HG03521 (cell line): ENCODE measurements at regions not wholly inside any gene's neighbourhood (a gene's known extent, or its start where the extent isn't known, plus 50 kb on each side); places are given as distances from the start of the nearest gene placed in this dataset.
"Not testable (repeated sequence)": the region's sequence is repeated elsewhere in the genome, so short reads cannot be mapped to it uniquely, and the experiment has no call there.

Source experiments
- ATAC-seq: cut with Tn5 transposase; IDR thresholded peaks from one replicate; pipeline ENCODE4 v1.9.1; 2021; ENCODE audit warnings: mild to moderate bottlenecking, moderate library complexity; ENCODE audit not compliant: unreplicated experiment

GRCh38 chr1:186775881-186776560 is 52.7 kb upstream of the PLA2G4A start:
- ATAC-seq, result no peak

GRCh38 chr1:186775036-186775435 is 53.7 kb upstream of the PLA2G4A start:
- no peak for ATAC-seq

DNA sequence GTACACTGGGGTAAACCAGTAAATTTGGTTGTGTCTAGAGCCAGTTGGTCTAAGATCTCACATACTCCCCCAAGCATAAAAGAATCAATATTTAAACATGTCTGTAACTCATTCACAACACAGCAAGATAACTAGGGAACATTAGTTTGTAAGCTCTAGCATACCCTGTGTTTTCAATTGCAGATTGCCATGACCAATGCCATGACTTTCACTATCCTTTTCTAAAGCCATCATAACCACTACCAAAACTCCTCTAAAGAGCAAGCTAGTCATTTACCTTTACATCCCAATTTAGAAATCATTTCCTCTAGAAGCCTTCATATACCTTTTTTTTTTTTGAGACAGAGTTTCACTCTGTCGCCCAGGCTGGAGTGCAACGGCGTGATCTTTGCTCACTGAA is 56.5 kb upstream of the PLA2G4A start:
- no peak for ATAC-seq

DNA sequence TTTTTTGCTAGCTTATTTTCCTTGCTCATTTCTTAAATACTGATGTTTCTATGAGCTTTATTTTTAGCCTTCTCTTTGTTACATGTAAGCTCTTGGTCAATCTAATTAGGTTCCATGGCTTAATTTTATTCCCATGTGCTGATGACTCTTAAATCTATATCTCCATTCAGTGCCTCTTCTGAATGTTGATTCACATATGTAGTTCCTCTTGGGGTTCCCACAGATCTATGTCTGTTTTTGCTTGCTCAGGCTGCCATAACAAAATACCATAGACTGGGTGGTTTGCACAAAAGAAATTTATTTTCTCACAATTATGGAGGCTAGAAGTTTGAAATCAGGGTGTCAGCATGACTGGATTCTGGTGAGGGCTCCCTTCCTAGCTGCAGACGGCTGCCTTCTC is 58.3 kb upstream of the PLA2G4A start:
- no peak for ATAC-seq

- peak; percentile 61 for ATAC-seq
Observed at GRCh38 chr1:186768906-186769305, 59.8 kb upstream of the PLA2G4A start.

DNA sequence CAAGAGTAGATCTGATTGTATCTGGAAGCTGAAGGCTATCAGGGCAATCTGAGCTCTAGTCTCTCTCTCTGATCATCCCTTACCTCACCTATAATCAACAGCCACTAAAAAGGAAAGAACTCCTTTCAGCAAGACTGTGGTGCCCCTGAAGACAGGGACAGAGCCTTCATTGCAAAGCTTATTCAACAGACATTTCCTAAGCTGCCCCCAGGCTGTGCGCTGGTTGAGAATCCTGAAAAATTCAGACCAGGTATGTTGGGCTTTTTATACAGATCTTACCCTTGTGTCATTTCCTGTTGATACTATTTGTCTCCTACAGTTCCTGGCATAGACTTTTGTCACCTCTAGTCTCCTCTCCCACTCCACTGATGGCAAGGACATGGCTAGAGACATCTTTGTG is 63.3 kb upstream of the PLA2G4A start:
- no peak for ATAC-seq

DNA sequence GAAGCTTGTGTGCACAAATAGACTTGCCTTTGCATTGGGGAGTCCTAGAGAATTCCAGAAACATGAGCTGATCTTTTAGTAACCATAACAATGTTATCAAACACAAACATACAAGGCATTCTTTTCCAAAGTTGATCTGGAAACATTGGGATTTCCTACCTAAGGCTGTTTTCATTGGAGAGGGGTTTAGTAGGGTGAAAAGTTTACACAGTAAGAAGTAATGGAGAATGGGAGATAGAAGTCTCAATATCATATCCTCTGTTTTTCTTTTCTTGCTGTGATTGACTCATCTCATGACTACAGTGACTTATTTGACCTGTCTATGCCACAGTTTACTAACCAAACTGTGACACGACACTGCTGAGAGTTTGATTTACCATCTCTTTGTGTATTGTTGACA is 65.6 kb upstream of the PLA2G4A start:
- peak; percentile 64 for ATAC-seq

GRCh38 chr1:186762653-186763052 is 66.1 kb upstream of the PLA2G4A start:
- ATAC-seq, result no peak

- ATAC-seq, result peak; percentile 56
Observed at GRCh38 chr1:186761358-186761757, 67.4 kb upstream of the PLA2G4A start.

GRCh38 chr1:186760446-186760845 is 68.3 kb upstream of the PLA2G4A start:
- ATAC-seq, result no peak

GRCh38 chr1:186758896-186759606 is 69.7 kb upstream of the PLA2G4A start:
- ATAC-seq, result not testable (repeated sequence)

DNA sequence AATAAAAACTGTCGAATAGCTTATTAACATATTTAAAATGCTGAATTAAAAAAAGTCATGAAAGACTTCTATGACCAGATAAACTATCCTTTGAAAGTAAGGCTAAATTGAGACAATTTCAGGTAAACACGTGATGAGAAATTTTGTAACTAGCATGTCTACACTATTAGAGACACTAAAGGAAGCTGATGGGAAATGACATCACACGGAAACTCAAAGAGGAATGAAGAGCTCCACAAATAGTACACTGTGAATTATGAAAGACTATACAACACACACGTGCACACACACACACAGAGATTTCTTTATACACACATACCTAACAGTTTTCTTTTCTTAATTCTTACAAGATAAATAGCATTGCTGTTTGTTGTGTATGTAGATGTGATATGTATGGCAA is 70.9 kb upstream of the PLA2G4A start:
- no peak for ATAC-seq

DNA sequence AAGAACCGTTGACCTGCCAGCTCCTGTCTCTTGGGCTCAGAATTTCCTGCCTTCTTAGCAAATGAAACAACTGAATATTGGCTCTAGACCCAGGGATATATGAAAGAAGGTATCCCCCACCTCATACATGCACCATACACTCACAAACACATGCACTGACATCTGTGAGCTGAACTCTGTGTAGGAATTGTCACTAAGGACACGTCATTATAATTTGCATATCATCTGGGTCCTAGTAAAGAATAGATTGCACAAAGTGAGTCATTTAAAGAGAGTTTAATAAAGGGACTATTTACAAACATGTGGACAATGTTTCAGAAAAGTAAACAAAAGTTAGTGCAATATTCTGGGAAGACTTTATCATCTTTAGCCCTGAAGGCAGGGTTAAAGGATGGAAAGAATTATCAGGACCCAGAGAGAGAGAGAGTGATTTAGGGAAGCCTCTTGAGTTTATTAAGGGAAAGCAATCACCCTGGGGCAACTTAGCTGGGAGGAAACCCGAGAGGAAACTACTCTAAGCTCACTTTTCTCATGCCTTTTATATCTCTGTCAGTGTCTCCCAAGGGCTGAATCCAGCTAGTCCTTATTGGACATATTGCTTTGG is 74.1 kb upstream of the PLA2G4A start:
- ATAC-seq, result no peak

GRCh38 chr1:186753241-186753640 is 73.0 kb upstream of the PTGS2 start:
- no peak for ATAC-seq

DNA sequence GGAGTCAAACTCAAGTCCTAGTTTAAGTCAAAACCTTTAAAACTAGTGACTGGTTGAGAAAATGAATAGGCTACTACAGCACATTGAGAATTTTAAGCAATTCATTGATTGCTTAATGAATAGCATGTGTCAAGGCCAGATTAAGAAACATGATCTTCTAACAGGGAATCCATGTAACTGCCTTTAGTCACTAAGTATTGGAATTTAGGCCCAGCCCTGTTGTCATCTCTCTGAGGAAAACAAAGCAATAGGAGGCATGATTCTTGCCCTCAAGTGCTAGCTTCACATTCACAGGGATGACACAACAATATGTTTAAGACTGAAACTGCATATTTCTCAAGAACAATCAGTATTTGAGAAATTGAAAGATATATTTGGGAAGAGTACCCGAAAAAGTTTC is 70.0 kb upstream of the PTGS2 start:
- no peak for ATAC-seq

- ATAC-seq, result no peak
Observed at GRCh38 chr1:186749820-186750219, 69.6 kb upstream of the PTGS2 start.

DNA sequence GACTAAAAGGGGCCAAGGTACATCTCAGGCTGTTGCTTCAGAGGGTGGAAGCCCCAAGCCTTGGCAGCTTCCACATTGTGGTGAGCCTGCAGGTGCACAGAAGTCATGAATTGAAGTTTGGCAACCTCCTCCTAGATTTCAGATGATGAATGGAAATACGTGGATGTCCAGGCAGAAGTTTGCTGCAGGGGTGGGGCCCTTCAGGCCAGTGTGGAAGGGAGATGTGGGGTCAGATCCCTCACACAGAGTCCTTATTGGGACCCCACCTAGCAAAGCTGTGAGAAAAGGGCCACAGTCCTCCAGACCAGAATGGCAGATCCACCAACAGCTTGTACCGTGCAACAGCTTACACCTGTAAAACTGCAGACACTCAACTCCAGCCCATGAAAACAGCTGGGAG is 67.4 kb upstream of the PTGS2 start:
- ATAC-seq, result no peak

DNA sequence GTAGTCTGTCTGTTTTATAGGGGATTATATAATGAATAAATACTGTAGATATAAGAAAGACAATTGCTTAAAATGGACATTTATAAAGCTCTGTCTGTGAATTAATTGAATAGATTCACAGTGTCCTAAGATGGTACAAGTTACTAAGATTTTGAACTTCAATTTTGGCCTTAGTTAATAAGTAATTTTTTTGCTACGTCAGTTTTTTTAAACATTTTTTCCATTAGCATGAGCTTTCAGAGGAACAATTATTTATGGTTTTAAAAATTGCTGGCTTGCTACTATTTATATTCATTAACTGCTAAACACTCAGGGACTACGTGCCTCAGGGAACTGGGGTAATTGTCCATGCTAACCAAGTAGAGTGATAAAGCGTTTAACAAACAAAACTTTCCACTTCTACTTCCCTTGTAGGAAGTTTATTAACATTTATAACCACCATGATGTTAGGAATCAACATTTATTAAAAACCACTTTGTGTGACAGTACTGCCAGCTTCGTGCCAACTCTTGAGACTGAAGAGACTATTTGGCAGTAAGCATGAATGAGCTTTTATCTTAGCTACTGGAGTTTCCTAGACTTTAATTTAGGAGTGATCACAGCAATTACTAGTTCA is 65.4 kb upstream of the PTGS2 start:
- no peak for ATAC-seq

DNA sequence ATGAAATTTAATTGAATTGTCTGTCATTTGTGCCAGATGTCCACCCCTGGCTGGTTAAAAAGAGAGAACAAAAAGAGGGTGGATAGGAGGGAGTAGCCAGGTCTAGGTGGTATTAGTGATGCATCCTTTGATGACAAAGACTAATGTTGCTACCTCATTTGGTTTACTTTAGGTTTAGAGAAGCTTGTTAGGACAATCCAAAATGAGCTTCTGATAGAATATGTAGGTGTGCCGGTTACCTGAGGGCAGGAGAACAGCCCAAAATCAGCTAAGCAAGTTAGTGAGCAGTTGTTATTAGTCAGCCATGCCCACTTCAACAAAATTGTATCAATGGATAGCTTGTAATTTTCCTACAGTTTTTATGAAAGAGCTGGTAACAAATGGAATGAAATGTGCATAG is 61.4 kb upstream of the PTGS2 start:
- no peak for ATAC-seq

GRCh38 chr1:186740324-186740723 is 60.1 kb upstream of the PTGS2 start:
- peak; percentile 51 for ATAC-seq

DNA sequence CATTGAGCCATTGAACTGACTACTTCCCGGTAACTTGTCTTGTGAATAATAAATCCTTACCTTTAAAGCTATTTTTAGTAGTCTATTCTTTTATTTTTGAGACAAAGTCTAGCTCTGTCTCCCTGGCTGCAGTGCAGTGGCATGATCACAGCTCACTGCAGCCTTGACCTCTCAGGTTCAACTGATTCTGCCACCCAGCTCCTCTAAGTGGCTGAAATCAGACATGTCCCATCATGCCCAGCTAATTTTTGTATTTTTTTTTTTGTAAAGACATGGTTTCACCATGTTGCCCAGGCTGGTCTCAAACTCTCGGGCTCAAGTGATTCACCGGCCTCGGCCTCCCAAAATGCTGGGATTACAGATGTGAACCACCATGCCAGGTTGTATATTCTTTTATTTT is 59.3 kb upstream of the PTGS2 start:
- no peak for ATAC-seq

DNA sequence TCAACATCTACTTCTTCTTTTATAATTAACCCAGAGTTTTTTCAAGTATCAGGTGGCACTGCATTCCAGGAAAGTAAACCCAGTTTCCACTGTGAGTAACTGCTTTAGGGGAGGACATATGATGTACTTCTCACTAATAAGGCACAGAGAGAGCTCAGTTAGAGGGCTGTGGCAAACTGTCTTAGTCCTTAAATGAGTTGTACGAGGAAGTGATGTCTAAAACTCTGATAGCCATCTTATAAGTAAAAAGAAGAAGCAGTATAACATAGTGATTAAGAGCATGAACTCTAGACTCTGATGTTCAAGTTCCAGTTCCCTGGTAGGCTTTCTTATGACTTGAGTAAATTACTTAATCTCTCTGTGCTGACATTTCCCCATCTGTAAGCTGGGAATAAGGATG is 58.7 kb upstream of the PTGS2 start:
- ATAC-seq, result peak; percentile 79
